Osteocyte (in vitro differentiated cells): ENCODE measurements at regions not wholly inside any gene's neighbourhood (a gene's known extent, or its start where the extent isn't known, plus 50 kb on each side); places are given as distances from the start of the nearest gene placed in this dataset.

Source experiments
- DNase-seq: peaks from one replicate; pipeline ENCODE4 v3.0.0; 2021; ENCODE audit warnings: mixed read lengths; ENCODE audit not compliant: unreplicated experiment; ENCODE audit errors: extremely low spot score
- H3K27ac Mint-ChIP-seq: one replicate; pipeline ENCODE4 v1.8.0; 2021; ENCODE audit warnings: mild to moderate bottlenecking, mixed read lengths; ENCODE audit not compliant: unreplicated experiment
- H3K27me3 Mint-ChIP-seq: one replicate; pipeline ENCODE4 v1.8.0; 2021; ENCODE audit warnings: mixed read lengths; ENCODE audit not compliant: unreplicated experiment
- H3K36me3 Mint-ChIP-seq: one replicate; pipeline ENCODE4 v1.8.0; 2021; ENCODE audit warnings: mixed read lengths; ENCODE audit not compliant: unreplicated experiment
- H3K4me1 Mint-ChIP-seq: one replicate; pipeline ENCODE4 v1.8.0; 2021; ENCODE audit warnings: mixed read lengths; ENCODE audit not compliant: unreplicated experiment
- H3K4me3 Mint-ChIP-seq: one replicate; pipeline ENCODE4 v1.8.0; 2021; ENCODE audit warnings: mild to moderate bottlenecking, moderate library complexity, mixed read lengths; ENCODE audit not compliant: unreplicated experiment
- H3K9me3 Mint-ChIP-seq: one replicate; pipeline ENCODE4 v1.8.0; 2021; ENCODE audit warnings: mixed read lengths; ENCODE audit not compliant: unreplicated experiment
- TF ChIP-seq, protein P1 (sequence below): fragments of 200-600 bp; sonication (generic); IDR thresholded peaks from 2 replicates; pipeline ENCODE4 v1.5.0; 2021; ENCODE audit warnings: antibody characterized with exemption, mild to moderate bottlenecking, moderate library complexity

DNA sequence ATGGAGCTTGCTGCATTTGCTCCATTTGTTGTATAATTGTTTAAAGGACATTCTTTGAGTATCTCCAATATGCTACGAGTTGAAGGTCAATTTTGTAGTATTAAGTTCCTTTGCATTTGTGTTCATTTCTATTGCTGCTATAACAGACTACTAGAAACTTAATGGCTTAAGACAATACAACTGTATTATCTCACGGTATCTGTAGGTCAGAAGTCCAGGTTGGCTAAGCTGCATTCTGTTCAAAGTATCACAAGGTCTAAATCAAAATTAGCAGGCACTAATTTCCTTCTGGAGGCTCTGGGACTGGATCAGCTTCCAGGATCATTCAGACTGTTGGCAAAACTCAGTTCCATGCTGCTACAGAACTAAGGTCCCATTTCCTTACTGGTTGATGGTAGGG is 340.6 kb downstream of the GXYLT1 start:
- no peak overlapping the region for H3K4me3 Mint-ChIP-seq
- TF ChIP-seq, protein P1, sequence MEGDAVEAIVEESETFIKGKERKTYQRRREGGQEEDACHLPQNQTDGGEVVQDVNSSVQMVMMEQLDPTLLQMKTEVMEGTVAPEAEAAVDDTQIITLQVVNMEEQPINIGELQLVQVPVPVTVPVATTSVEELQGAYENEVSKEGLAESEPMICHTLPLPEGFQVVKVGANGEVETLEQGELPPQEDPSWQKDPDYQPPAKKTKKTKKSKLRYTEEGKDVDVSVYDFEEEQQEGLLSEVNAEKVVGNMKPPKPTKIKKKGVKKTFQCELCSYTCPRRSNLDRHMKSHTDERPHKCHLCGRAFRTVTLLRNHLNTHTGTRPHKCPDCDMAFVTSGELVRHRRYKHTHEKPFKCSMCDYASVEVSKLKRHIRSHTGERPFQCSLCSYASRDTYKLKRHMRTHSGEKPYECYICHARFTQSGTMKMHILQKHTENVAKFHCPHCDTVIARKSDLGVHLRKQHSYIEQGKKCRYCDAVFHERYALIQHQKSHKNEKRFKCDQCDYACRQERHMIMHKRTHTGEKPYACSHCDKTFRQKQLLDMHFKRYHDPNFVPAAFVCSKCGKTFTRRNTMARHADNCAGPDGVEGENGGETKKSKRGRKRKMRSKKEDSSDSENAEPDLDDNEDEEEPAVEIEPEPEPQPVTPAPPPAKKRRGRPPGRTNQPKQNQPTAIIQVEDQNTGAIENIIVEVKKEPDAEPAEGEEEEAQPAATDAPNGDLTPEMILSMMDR = no peak
- no peaks in the 10 kb centered on the region for H3K36me3 Mint-ChIP-seq

DNA sequence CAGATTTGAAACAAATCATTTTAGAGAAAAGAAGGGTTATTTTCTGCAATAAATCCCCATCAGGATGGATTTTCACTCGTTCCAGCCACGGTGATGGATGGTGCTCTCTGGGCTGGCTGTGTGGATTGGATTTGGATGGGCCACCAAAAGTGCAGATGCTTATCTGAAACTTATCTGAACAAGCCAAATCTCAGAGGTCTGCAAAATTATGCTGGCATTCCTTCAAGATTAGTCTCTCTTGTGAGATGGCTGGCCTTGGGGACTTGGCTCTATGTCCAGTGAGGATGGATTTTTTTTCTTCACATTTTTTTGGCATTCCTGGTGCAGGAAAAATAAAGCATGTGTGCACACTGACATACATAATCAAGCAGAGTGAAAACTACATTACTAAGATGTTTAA is 341.9 kb downstream of the GXYLT1 start:
- TF ChIP-seq, protein P1 = no peak
- no peak overlapping the region for H3K27ac Mint-ChIP-seq
- peaks cover 14% of the 10 kb centered on the region for H3K9me3 Mint-ChIP-seq
- H3K27me3 Mint-ChIP-seq = no peaks in the 10 kb centered on the region
- H3K4me3 Mint-ChIP-seq = no peak overlapping the region
- no peaks in the 10 kb centered on the region for H3K36me3 Mint-ChIP-seq
- no peak for DNase-seq
- H3K4me1 Mint-ChIP-seq = no peaks in the 10 kb centered on the region

More for the DNA sequence above, 340.6 kb downstream of the GXYLT1 start:
- H3K27me3 Mint-ChIP-seq = no peaks in the 10 kb centered on the region
- peaks cover 22% of the 10 kb centered on the region for H3K9me3 Mint-ChIP-seq
- H3K27ac Mint-ChIP-seq = no peak overlapping the region
- no peaks in the 10 kb centered on the region for H3K4me1 Mint-ChIP-seq
- no peak for DNase-seq

DNA sequence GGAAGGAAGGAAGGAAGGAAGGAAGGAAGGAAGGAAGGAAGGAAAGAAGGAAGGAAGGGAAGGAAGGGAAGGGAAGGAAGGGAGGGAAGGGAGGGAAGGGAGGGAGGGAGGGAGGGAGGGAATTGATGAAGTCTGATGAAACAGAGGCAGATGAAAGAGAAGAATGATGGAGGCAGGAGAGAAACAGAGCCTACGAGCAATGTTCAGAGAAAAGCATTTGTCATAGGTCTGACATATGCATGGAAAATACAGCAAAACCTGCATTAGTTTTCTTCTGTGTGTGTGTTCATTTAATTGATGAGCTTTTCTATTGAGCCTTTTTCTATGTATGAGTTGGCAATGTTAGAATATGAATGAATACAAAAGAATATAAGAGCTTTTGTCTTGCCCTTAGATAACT is 343.4 kb downstream of the GXYLT1 start:
- TF ChIP-seq, protein P1 = no peak
- Mint-ChIP-seq H3K27ac (no peak overlapping the region), H3K4me3 (no peak overlapping the region), H3K4me1 (no peaks in the 10 kb centered on the region), H3K36me3 (no peaks in the 10 kb centered on the region), H3K9me3 (peaks cover 5% of the 10 kb centered on the region), H3K27me3 (no peaks in the 10 kb centered on the region)
- DNase-seq = no peak

DNA sequence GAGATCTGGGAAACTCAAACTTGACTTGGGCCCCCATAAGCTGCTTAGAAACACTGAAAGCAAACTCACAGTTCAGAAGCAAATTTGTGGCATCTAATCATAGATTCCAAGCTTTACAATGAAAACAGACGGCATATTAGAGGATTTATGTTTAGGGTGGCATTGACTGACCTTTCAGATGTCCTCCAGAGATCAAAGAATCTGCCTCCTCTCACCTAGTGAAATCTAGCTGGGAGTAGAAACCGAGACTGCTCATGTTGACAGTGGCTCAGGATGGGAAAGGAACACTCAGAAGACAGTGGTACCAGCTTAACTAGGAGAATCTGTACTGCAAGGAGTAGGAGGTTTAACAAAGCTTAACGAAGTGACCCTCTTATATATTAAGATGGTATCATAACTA is 345.0 kb downstream of the GXYLT1 start:
- no peaks in the 10 kb centered on the region for H3K27me3 Mint-ChIP-seq
- TF ChIP-seq, protein P1 = no peak

DNA sequence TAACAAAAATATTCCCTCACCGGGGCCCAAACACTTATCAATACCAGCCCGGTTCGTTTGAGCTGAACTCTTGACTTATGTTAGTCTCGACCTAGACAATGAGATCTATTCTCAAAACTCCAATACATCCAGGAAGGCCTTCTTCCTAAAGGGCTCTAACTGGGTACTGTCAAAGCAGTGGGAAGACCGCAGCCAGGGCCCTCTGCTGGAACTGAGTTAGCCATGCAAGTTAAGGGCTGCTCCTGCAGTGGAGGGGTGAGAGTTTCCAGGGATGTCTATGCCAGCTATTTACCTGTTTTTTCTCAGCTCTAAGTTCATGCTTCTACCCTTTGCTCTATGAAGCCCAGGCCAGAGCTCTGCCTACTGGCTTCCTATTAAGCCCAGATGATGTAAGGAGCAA is 348.8 kb downstream of the GXYLT1 start:
- TF ChIP-seq, protein P1 = no peak
- H3K27me3 Mint-ChIP-seq = peaks cover 2% of the 10 kb centered on the region
- peaks cover 20% of the 10 kb centered on the region for H3K9me3 Mint-ChIP-seq
- H3K4me3 Mint-ChIP-seq = no peak overlapping the region
- DNase-seq = no peak
- H3K27ac Mint-ChIP-seq = no peak overlapping the region
- no peaks in the 10 kb centered on the region for H3K36me3 Mint-ChIP-seq
- H3K4me1 Mint-ChIP-seq = no peaks in the 10 kb centered on the region

More for the DNA sequence above, 345.0 kb downstream of the GXYLT1 start:
- DNase-seq = no peak
- H3K9me3 Mint-ChIP-seq = no peaks in the 10 kb centered on the region
- H3K36me3 Mint-ChIP-seq = no peaks in the 10 kb centered on the region
- H3K27ac Mint-ChIP-seq = no peak overlapping the region
- no peaks in the 10 kb centered on the region for H3K4me1 Mint-ChIP-seq
- H3K4me3 Mint-ChIP-seq = no peak overlapping the region
